Spleen (tissue), 11 donors: ENCODE measurements at regions not wholly inside any gene's neighbourhood (a gene's known extent, or its start where the extent isn't known, plus 50 kb on each side); places are given as distances from the start of the nearest gene placed in this dataset.

Source experiments
- DNase-seq: peaks from one replicate; pipeline ENCODE4 v3.0.0-alpha.2; 2020
- H3K27ac ChIP-seq, 8 donors: fragments of 200-600 bp; sonication (generic) in 7 of 8; 1 replicate in 4 of 8; 2 replicates in 4 of 8; pipeline versions ENCODE4 v1.5.0 to v1.8.0; 2016 to 2021; ENCODE audit warnings: inconsistent platforms in 4 of 8, mild to moderate bottlenecking in 4 of 8, moderate library complexity in 1 of 8
- H3K27me3 ChIP-seq, 7 donors: fragments of 200-600 bp; sonication (generic) in 6 of 7; replicated peaks in 1 of 7; 1 replicate in 4 of 7; 2 replicates in 3 of 7; pipeline versions ENCODE4 v1.5.0 to v1.8.0; 2016 to 2021; ENCODE audit warnings: inconsistent platforms in 3 of 7, mild to moderate bottlenecking in 1 of 7
- H3K36me3 ChIP-seq, 6 donors: fragments of 200-600 bp; sonication (generic) in 5 of 6; 1 replicate in 4 of 6; 2 replicates in 2 of 6; pipeline versions ENCODE4 v1.5.0 to v1.8.0; 2016 to 2021; ENCODE audit warnings: inconsistent platforms in 2 of 6
- H3K4me1 ChIP-seq, 6 donors: fragments of 200-600 bp; sonication (generic) in 5 of 6; 1 replicate in 3 of 6; 2 replicates in 3 of 6; pipeline versions ENCODE4 v1.5.0 to v1.8.0; 2016 to 2021; ENCODE audit warnings: inconsistent platforms in 3 of 6
- H3K4me3 ChIP-seq, 8 donors: fragments of 200-600 bp; sonication (generic) in 7 of 8; 1 replicate in 4 of 8; 2 replicates in 4 of 8; pipeline versions ENCODE4 v1.5.0 to v1.8.0; 2016 to 2021; ENCODE audit warnings: inconsistent platforms in 4 of 8, mild to moderate bottlenecking in 4 of 8, moderate library complexity in 2 of 8
- H3K9me3 ChIP-seq, 8 donors: fragments of 200-600 bp; sonication (generic) in 7 of 8; 1 replicate in 4 of 8; 2 replicates in 4 of 8; pipeline versions ENCODE4 v1.5.0 to v1.8.0; 2016 to 2021; ENCODE audit warnings: inconsistent platforms in 4 of 8
- POLR2A ChIP-seq, 3 donors: fragments of 450-650 bp; IDR thresholded peaks; one replicate each; pipeline ENCODE4 v1.5.1; 2017; ENCODE audit warnings: antibody characterized with exemption in 3 of 3, mild to moderate bottlenecking in 1 of 3
- POLR2AphosphoS5 ChIP-seq, 3 donors: sonication (generic); formaldehyde crosslinking; IDR thresholded peaks; one replicate each; pipeline ENCODE4 v1.5.1; 2017; ENCODE audit warnings: antibody characterized with exemption in 3 of 3
- WGBS, 5 donors: extraction: QIAGEN DNeasy Blood & Tissue Kit in 3 of 5; methylation state at CpG; one replicate each; pipeline versions ENCODE4 v1.1.5 to v1.1.7; 2013 to 2018; 5-methylcytosine and 5-hydroxymethylcytosine counted together
- intact Hi-C: fragments of 100-400 bp; cut with DNase I; formaldehyde crosslinking; loops from one replicate; pipeline ENCODE4 v1.15.0; 2023; ENCODE audit warnings: low total_unique reads
- TF ChIP-seq, protein P1 (sequence below), 11 experiments: fragments of 200-600 bp in 7 of 11; fragments of 450-650 bp in 4 of 11; sonication (generic) in 4 of 11; IDR thresholded peaks in 8 of 11; conservative IDR thresholded peaks in 3 of 11; 1 replicate in 7 of 11; 2 replicates in 4 of 11; pipeline versions ENCODE4 v1.4.0 to v1.8.0; 2016 to 2021; ENCODE audit warnings: antibody characterized with exemption in 11 of 11, inconsistent platforms in 4 of 11, mild to moderate bottlenecking in 1 of 11
- donor health status: healthy with polysubstance abuse.
- donor health status: DM: no; HTN: no; CAD: no; lungs with moderate emphysema.
- donor health status: DM: no; HTN: no; CAD: no.
- donor health status: Bipolar disorder and iron deficiency.
- donor health status: healthy.
- donor health status: DM: no; HTN: no; CAD: no.
- donor health status: DM: yes; HTN: yes; CAD: no.

GRCh38 chr9:16029796-16030363, 477.0 kb downstream of the CCDC171 start:
- H3K4me3 ChIP-seq, result no peak overlapping the region
- TF ChIP-seq POLR2A (IDR thresholded peaks at IDR 0.05) (no peak), POLR2AphosphoS5 (IDR thresholded peaks at IDR 0.05) (no peak)
- no peaks in the 10 kb centered on the region for H3K36me3 ChIP-seq
- intact Hi-C loops, result no loop called here
- no peak for DNase-seq
- H3K27ac ChIP-seq, result no peak overlapping the region
- H3K4me1 ChIP-seq, result no peaks in the 10 kb centered on the region
- H3K9me3 ChIP-seq, result no peaks in the 10 kb centered on the region
- 80 to 94% (median 89%) methylated on average over 3 of the region's 3 CpGs for WGBS, 5 donors
- H3K27me3 ChIP-seq, result no peaks in the 10 kb centered on the region

- H3K9me3 ChIP-seq, result no peaks in the 10 kb centered on the region
- no peaks in the 10 kb centered on the region for H3K4me1 ChIP-seq
- H3K27ac ChIP-seq, result no peak overlapping the region
- no peak for DNase-seq
- WGBS, 5 donors, result 24 to 47% (median 40%) methylated on average over 8 of the region's 8 CpGs
- H3K36me3 ChIP-seq, result no peaks in the 10 kb centered on the region
- intact Hi-C loops, result no loop called here
- no peak overlapping the region for H3K4me3 ChIP-seq
- no peaks in the 10 kb centered on the region for H3K27me3 ChIP-seq
- TF ChIP-seq POLR2AphosphoS5 (IDR thresholded peaks at IDR 0.05) (no peak), POLR2A (IDR thresholded peaks at IDR 0.05) (no peak)
- TF ChIP-seq, protein P1, sequence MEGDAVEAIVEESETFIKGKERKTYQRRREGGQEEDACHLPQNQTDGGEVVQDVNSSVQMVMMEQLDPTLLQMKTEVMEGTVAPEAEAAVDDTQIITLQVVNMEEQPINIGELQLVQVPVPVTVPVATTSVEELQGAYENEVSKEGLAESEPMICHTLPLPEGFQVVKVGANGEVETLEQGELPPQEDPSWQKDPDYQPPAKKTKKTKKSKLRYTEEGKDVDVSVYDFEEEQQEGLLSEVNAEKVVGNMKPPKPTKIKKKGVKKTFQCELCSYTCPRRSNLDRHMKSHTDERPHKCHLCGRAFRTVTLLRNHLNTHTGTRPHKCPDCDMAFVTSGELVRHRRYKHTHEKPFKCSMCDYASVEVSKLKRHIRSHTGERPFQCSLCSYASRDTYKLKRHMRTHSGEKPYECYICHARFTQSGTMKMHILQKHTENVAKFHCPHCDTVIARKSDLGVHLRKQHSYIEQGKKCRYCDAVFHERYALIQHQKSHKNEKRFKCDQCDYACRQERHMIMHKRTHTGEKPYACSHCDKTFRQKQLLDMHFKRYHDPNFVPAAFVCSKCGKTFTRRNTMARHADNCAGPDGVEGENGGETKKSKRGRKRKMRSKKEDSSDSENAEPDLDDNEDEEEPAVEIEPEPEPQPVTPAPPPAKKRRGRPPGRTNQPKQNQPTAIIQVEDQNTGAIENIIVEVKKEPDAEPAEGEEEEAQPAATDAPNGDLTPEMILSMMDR (IDR thresholded peaks at IDR 0.05 in 8 of 11, conservative IDR thresholded peaks at IDR 0.05 in 3 of 11), result no peak
These were observed 477.8 kb downstream of the CCDC171 start for GRCh38 chr9:16030528-16031185.

DNA sequence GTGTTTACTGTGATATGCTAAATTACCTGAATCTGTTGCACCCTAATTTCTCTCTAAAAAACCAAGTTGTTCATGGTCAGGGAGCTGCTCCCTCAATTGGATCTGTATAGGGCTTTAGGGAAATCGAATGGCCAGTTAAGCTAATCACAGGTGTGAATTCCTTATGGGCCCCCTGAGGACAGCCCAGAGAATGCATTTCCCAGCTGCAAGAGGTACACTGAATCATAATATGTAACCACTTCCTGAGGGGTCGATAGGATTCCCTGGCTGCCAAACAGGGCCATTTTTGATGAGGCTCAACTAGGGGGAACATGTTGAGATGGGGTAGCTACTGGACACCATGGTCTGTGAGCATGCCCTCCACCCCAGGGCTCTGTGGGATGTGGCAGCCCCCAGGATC, 478.6 kb downstream of the CCDC171 start:
- 39 to 55% (median 43%) methylated on average over 2 of the region's 2 CpGs for WGBS, 5 donors
- no peak overlapping the region for H3K27ac ChIP-seq
- no peak overlapping the region for H3K4me3 ChIP-seq
- no peaks in the 10 kb centered on the region for H3K36me3 ChIP-seq
- no peak for DNase-seq
- TF ChIP-seq, protein P1 (IDR thresholded peaks at IDR 0.05 in 8 of 11, conservative IDR thresholded peaks at IDR 0.05 in 3 of 11), result no peak
- TF ChIP-seq POLR2AphosphoS5 (IDR thresholded peaks at IDR 0.05), result no peak
- TF ChIP-seq POLR2A (IDR thresholded peaks at IDR 0.05), result no peak
- H3K4me1 ChIP-seq, result no peaks in the 10 kb centered on the region
- intact Hi-C loops, result no loop called here
- no peaks in the 10 kb centered on the region for H3K9me3 ChIP-seq
- H3K27me3 ChIP-seq, result no peaks in the 10 kb centered on the region

DNA sequence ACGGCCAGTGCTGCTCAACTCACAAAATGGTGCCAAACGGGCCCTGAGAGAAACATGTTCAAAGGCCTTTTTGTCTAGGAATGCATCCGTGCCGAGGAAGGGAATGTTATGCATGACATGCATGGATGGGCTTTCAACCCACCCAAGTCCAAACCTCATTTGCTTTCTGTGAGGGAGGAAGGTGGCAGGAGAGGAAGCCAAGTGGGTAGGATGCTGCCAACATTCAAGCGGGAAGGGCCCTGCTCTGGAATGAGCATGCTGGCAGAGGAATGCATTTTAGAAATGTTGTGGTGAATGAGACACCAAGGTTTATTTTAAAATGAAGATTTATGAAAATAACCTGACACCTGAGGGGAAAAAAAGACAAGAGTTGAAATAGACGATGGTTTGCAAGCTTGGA, 479.1 kb downstream of the CCDC171 start:
- H3K4me3 ChIP-seq, result no peak overlapping the region
- H3K27ac ChIP-seq, result no peak overlapping the region
- no peaks in the 10 kb centered on the region for H3K9me3 ChIP-seq
- H3K36me3 ChIP-seq, result no peaks in the 10 kb centered on the region
- no peak for TF ChIP-seq POLR2AphosphoS5 (IDR thresholded peaks at IDR 0.05)
- TF ChIP-seq, protein P1 (IDR thresholded peaks at IDR 0.05 in 8 of 11, conservative IDR thresholded peaks at IDR 0.05 in 3 of 11), result no peak
- no peak for TF ChIP-seq POLR2A (IDR thresholded peaks at IDR 0.05)
- intact Hi-C loops, result no loop called here
- no peak for DNase-seq
- no peaks in the 10 kb centered on the region for H3K4me1 ChIP-seq
- no peaks in the 10 kb centered on the region for H3K27me3 ChIP-seq
- WGBS, 5 donors, result 85 to 96% (median 92%) methylated on average over 6 of the region's 6 CpGs
